HG03575 (cell line): ENCODE measurements at regions not wholly inside any gene's neighbourhood (a gene's known extent, or its start where the extent isn't known, plus 50 kb on each side); places are given as distances from the start of the nearest gene placed in this dataset.

Experiments used
- ATAC-seq: cut with Tn5 transposase; IDR thresholded peaks from one replicate; pipeline ENCODE4 v1.9.1; 2021; ENCODE audit not compliant: unreplicated experiment, insufficient number of reproducible peaks, low FRiP score; ENCODE audit errors: extremely low read depth

- ATAC-seq, result no peak
Observed at GRCh38 chr22:48837341-48837935, 990.2 kb downstream of the BRD1 start.

- no peak for ATAC-seq
Observed at GRCh38 chr22:48836673-48837340, 990.9 kb downstream of the BRD1 start.

GRCh38 chr22:48835857-48836672 lies 991.6 kb downstream of the BRD1 start:
- ATAC-seq, result no peak

- ATAC-seq, result no peak
Observed at GRCh38 chr22:48835364-48835763, 992.3 kb downstream of the BRD1 start.

DNA sequence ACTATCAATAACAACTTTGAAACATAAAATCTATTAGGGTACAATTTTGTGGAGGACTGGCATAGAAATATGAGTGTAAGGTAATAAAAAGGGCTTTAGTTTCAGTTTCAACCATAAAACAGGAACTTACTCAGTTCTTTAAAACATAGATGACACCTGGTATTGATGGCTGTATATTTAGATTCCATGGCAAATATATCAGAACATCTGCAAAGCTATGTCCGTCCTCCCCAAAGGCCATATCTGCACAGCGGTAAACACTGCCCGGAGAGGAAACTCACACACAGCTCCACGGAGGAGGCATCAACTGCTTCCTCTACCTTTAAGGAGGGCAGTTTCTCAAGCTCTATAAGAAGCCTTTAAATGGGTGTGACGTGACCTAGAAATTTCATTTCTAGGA lies 993.3 kb downstream of the BRD1 start:
- no peak for ATAC-seq

GRCh38 chr22:48832592-48832991 lies 995.1 kb downstream of the BRD1 start:
- ATAC-seq, result no peak

GRCh38 chr22:48829908-48830307 lies 997.8 kb downstream of the BRD1 start:
- no peak for ATAC-seq

DNA sequence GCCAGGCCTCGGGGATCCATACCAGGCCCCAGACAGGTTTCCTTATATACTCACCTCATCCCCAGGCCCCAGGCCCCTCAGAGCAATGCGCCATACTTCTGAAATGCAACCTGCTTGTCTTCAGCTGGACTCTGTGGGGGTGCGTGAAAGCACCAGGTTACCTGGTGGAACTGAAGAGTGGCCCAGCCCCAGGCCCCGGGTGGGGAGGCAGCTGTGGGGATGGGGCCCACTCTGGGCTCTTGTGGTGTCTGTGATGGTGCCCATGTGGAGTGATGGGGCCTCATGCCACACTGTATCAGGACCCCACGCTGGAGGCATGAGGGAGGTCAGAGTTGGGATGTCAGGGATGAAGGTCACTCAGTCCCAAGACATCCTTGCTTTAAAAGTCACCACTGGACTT lies 999.0 kb downstream of the BRD1 start:
- ATAC-seq, result no peak

GRCh38 chr22:48827904-48828555 lies 999.6 kb downstream of the BRD1 start:
- ATAC-seq, result no peak

- no peak for ATAC-seq
Observed at GRCh38 chr22:48827268-48827846, 1000.3 kb downstream of the BRD1 start.

DNA sequence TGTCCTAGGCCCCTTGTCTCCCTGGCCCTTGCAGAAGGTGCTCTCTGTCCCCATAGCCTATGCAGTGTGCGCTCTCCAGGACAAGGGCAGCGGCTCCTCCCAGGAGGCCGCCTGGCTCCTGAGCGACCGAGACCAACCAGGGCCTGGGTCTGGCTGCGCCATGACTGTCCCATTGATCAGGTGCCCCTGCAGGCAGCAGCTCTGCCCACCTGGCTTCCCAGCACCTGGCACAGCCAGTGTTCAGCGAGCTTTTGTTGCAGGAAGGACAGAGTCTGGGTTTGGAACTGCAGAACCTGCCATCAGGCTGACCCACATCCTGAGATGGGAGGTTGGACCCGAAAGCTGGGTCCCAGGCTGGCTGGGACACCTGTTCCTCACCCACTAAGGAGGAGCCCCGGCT lies 1001.1 kb downstream of the BRD1 start:
- ATAC-seq, result no peak

GRCh38 chr22:48825802-48826520 lies 1001.7 kb downstream of the BRD1 start:
- ATAC-seq, result no peak

GRCh38 chr22:48824712-48825651 lies 1002.7 kb downstream of the BRD1 start:
- ATAC-seq, result no peak

DNA sequence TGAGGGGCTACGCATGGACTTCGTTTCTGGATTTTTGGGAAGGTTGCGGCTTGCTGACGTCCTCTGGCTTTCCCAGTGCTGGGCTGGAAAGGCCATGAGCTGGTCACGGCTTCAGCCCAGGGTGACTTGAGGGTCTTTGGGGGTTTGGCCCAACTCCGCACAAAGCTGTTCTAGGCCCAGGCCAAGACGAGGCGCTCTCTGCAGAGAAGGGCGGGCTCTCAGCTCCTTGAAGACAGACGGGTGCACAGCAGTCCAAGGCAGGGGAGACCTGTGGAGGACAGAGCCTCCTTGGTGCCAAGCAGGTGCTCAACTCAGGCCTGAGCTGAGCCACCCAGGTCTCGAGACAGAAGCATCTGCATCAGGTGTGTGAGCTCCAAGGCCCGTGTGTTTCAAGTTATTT lies 1003.7 kb downstream of the BRD1 start:
- ATAC-seq, result no peak

GRCh38 chr22:48822278-48823233 lies 1005.1 kb downstream of the BRD1 start:
- ATAC-seq, result no peak

DNA sequence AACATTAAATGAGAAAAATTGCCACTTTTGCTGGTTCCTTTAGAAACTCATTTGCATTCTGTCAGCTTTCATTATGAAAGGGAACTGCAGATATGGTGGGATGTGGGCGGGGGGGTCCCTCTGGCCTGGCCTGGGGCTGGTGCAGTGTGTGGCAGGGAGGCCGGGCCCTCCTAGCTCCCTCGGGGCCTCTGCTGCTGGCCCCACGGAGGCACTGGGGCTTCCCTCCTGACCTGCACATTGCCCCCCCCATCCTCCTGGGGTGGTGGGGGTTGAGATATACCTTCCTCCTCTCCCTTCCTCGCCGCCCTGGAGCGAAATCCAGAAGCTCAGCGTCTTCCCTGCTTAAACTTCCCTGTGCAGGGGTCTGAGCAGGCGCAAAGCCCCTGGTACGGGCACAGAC lies 1005.9 kb downstream of the BRD1 start:
- no peak for ATAC-seq

DNA sequence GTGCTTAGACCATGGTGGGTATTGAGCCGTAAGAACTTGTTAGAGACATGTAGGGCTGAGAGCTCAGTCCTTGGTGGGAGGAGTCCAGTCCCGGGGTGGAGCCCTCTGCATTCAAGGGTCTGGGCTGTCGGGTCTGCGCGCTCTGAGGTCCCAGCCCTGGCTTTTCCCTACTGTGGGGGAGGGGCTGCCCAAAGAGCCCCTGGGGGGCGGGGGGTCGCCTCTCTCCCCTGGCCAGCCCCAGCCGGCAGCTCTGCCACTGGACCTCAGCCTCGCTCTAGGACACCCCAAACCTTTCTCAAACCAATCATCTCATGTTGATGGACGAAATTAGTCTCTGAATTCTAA lies 1006.4 kb downstream of the BRD1 start:
- ATAC-seq, result no peak
